ENCODE measurements at regions not wholly inside any gene's neighbourhood (a gene's known extent, or its start where the extent isn't known, plus 50 kb on each side); places are given as distances from the start of the nearest gene placed in this dataset.

DNA sequence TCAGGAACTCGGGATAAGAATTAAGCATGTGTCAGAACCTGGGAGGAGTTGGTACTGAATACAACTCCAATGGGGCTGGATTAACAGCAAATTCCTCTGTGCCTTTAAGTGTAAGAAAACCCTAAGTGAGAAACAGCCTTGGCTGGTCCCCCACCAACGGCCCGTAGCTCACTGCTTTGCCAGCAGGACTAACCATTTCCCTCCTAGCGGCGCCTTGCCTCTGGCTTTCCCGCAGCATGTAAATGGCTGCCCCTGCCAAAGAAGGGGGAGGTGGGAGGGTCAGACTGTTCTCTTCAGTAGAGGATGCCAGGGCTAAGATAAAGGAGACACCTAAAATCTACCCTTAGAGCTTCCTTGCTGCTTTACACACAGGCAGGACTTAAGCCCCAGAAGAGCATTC, 51.0 kb upstream of the SH3GL3 start:
- Histone ChIP-seq H3K4me3 (no peak overlapping the region), H3K9me3 (no peaks in the 10 kb centered on the region), H3K27ac (no peak overlapping the region), H3K27me3 (replicated peaks; ENCODE audit: insufficient read depth) (peaks cover 4% of the 10 kb centered on the region), H3K4me1 (replicated peaks) (no peaks in the 10 kb centered on the region), H3K36me3 (no peaks in the 10 kb centered on the region)
- 18% methylated on average over 6 of the region's 6 CpGs for WGBS
- no peak for DNase-seq (ENCODE audit: low spot score)
- intact Hi-C loops (cut with DNase I) = no loop called here
- no peak for TF ChIP-seq POLR2AphosphoS5 (IDR thresholded peaks at IDR 0.05)
- TF ChIP-seq, protein P1, sequence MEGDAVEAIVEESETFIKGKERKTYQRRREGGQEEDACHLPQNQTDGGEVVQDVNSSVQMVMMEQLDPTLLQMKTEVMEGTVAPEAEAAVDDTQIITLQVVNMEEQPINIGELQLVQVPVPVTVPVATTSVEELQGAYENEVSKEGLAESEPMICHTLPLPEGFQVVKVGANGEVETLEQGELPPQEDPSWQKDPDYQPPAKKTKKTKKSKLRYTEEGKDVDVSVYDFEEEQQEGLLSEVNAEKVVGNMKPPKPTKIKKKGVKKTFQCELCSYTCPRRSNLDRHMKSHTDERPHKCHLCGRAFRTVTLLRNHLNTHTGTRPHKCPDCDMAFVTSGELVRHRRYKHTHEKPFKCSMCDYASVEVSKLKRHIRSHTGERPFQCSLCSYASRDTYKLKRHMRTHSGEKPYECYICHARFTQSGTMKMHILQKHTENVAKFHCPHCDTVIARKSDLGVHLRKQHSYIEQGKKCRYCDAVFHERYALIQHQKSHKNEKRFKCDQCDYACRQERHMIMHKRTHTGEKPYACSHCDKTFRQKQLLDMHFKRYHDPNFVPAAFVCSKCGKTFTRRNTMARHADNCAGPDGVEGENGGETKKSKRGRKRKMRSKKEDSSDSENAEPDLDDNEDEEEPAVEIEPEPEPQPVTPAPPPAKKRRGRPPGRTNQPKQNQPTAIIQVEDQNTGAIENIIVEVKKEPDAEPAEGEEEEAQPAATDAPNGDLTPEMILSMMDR (IDR thresholded peaks at IDR 0.05) = no peak
- no peak for TF ChIP-seq POLR2A (IDR thresholded peaks at IDR 0.05)

Data from prostate gland (tissue), 2 donors.